T-helper 2 cell treated with Interferon-gamma antibody and Interleukin-4, amounts not matched to agents 5 μg/mL and 100 μg/mL, for 36 hours (primary cell): ENCODE measurements at regions not wholly inside any gene's neighbourhood (a gene's known extent, or its start where the extent isn't known, plus 50 kb on each side); places are given as distances from the start of the nearest gene placed in this dataset.

ENCODE experiments used
- DNase-seq: peaks from one replicate; pipeline ENCODE4 v3.0.0; 2021; ENCODE audit warnings: low spot score
- H3K27ac Mint-ChIP-seq: one replicate; pipeline ENCODE4 v1.8.0; 2021; ENCODE audit warnings: mild to moderate bottlenecking, mixed read lengths
- H3K27me3 Mint-ChIP-seq: one replicate; pipeline ENCODE4 v1.8.0; 2021; ENCODE audit warnings: low read depth, mixed read lengths
- H3K36me3 Mint-ChIP-seq: one replicate; pipeline ENCODE4 v1.8.0; 2021; ENCODE audit warnings: low read depth, mixed read lengths
- H3K4me1 Mint-ChIP-seq: one replicate; pipeline ENCODE4 v1.8.0; 2021; ENCODE audit warnings: low read depth, mixed read lengths
- H3K4me3 Mint-ChIP-seq: one replicate; pipeline ENCODE4 v1.8.0; 2022; ENCODE audit warnings: mild to moderate bottlenecking, moderate library complexity, mixed read lengths
- H3K9me3 Mint-ChIP-seq: one replicate; pipeline ENCODE4 v1.8.0; 2021; ENCODE audit warnings: mixed read lengths

DNA sequence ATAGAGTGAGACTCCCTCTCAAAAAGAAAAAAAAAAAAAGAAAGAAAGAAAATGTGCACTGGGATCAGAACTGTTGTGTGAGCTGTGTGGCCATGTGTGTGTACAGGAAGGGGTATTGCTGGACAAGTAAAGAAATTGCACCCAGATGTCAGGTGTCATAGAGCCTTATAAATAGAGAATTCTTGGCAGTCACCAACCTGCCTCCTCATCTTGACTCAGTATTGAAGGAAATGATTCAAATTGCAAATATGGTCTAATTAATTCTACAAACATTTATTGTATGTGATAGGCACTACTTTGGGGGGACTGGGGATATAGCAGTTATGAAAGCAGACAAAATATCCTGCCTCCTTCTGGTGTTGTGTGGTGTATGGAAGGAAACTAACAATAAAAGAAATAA lies 243.8 kb upstream of the TTC14 start:
- no peak overlapping the region for H3K4me3 Mint-ChIP-seq

DNA sequence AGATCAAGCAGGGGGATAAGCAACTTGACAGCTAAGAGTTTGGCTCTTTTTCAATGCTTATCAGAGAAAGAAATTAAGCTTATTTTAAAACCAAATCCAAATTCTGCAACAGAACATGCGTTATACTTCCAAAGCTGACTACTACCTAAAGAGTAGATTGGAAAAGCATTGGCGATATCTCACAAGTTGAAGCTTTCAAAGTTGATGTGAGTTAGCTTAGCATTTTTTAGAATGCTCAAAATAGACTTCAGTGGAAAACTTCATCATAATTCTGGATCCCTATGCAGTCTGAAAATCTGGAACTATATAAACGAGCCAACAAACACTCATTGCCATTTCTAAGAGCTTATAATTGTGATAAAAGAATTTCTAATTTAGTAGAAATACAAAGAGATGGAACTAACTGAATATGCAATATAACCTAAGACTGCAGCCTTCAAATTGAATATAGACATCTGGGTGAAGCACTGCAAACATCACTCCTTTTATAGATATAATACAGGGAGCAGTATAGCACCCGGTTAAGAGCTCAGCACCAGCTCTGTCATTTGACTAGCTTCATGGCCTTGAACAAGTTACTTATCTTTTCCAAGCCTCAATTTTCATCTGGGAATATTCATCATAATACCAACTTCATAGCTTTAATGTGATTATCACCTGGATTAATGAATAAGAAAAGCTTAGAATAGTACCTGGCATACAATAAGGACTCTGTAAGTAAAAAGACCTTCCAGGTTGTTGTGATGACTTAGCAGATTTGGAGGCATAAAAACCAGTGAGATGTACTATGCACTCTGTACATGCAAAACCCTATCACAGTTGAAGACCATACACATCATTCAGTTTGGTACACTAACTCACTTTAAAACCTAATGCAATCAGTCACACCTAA lies 242.7 kb upstream of the TTC14 start:
- Mint-ChIP-seq H3K36me3 (no peaks in the 10 kb centered on the region), H3K27me3 (no peaks in the 10 kb centered on the region), H3K4me1 (no peaks in the 10 kb centered on the region), H3K9me3 (no peaks in the 10 kb centered on the region), H3K4me3 (no peak overlapping the region), H3K27ac (no peak overlapping the region)
- no peak for DNase-seq

More for the DNA sequence above, 243.8 kb upstream of the TTC14 start:
- DNase-seq: no peak
- Mint-ChIP-seq H3K9me3 (no peaks in the 10 kb centered on the region), H3K4me1 (no peaks in the 10 kb centered on the region), H3K36me3 (no peaks in the 10 kb centered on the region), H3K27me3 (no peaks in the 10 kb centered on the region), H3K27ac (no peak overlapping the region)

DNA sequence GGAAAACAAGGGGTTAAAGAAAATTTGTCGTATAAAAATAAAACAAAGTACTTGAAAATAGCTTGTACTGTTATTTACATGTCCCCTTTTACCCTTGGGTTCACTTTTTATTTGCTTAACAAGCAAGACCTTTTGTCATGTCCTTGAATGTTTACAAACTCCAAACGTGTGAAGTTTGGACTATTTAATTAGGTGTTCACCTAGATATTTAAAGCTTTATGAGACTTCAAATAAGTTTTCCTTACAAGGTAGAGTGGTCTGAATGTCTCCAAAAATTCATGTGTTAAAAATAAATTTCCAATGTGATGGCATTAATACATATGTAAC lies 242.0 kb upstream of the TTC14 start:
- Mint-ChIP-seq H3K27ac (no peak overlapping the region), H3K4me1 (no peaks in the 10 kb centered on the region), H3K27me3 (no peaks in the 10 kb centered on the region), H3K36me3 (no peaks in the 10 kb centered on the region), H3K4me3 (no peak overlapping the region), H3K9me3 (no peaks in the 10 kb centered on the region)
- no peak for DNase-seq

DNA sequence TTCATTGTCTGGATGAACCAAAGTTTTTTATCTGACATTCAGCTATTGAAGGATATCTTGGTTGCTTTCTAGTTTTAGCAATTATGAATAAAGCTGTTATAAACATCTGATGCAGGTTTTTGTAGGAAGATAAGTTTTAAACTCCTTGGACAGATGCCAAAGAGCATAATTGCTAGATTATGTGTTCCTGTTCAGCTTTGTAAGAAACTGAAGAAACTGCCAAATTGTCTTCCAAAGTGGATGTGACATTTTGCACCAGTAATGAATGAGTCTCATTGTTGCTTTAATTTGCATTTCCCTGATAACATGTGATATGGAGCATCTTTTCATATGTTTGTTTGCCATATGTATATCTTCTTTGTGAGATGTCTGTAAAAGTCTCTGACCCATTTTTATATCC lies 239.9 kb upstream of the TTC14 start:
- H3K36me3 Mint-ChIP-seq: no peaks in the 10 kb centered on the region
- H3K4me3 Mint-ChIP-seq: no peak overlapping the region
- DNase-seq: no peak
- no peaks in the 10 kb centered on the region for H3K4me1 Mint-ChIP-seq
- H3K27me3 Mint-ChIP-seq: no peaks in the 10 kb centered on the region
- peaks cover 3% of the 10 kb centered on the region for H3K9me3 Mint-ChIP-seq
- H3K27ac Mint-ChIP-seq: no peak overlapping the region

GRCh38 chr3:180375831-180376230 lies 226.1 kb upstream of the TTC14 start:
- DNase-seq: no peak
- Mint-ChIP-seq H3K36me3 (no peaks in the 10 kb centered on the region), H3K4me1 (no peaks in the 10 kb centered on the region), H3K27ac (no peak overlapping the region), H3K9me3 (peaks cover 14% of the 10 kb centered on the region), H3K27me3 (no peaks in the 10 kb centered on the region), H3K4me3 (no peak overlapping the region)

GRCh38 chr3:180378496-180378895 lies 223.5 kb upstream of the TTC14 start:
- H3K4me3 Mint-ChIP-seq: no peak overlapping the region
- H3K36me3 Mint-ChIP-seq: no peaks in the 10 kb centered on the region
- no peaks in the 10 kb centered on the region for H3K27me3 Mint-ChIP-seq
- no peaks in the 10 kb centered on the region for H3K4me1 Mint-ChIP-seq
- no peak overlapping the region for H3K27ac Mint-ChIP-seq
- no peak for DNase-seq
- H3K9me3 Mint-ChIP-seq: peaks cover 9% of the 10 kb centered on the region

GRCh38 chr3:180382638-180383180 lies 219.3 kb upstream of the TTC14 start:
- Mint-ChIP-seq H3K4me3 (no peak overlapping the region), H3K27me3 (no peaks in the 10 kb centered on the region), H3K9me3 (peaks cover 9% of the 10 kb centered on the region), H3K27ac (no peak overlapping the region), H3K4me1 (no peaks in the 10 kb centered on the region), H3K36me3 (no peaks in the 10 kb centered on the region)
- no peak for DNase-seq

DNA sequence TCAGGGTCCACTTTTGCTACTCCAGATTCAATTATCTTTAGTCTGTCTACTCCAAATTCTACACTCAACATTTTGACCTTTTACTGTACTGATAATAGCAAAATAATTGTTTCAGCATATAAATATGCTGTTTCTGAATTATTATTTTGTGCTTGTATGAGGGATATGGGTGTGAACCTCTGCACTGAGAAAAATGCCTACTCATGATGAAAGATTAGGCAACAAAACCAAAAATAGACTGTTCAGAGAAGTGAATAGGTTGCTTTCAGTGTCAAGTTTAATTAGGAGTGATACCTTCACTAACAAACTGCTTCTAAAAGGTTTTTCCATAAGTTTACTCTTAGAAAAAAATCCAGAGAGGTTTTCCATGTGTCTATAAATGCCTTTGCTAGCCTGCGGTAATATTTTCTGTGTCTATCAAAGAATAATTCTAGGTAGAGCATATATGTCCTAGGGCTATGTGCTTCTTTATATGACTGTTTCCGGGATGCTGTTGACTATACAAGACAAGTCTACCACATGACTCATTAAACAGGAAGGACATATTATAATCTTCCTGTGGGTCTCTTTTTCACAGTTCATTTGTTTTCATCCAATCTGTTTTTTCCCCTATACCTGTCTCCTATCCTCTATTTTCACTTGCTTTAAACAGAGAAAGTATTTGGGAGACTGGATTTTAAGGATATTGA lies 218.5 kb upstream of the TTC14 start:
- Mint-ChIP-seq H3K4me1 (no peaks in the 10 kb centered on the region), H3K27me3 (no peaks in the 10 kb centered on the region), H3K36me3 (no peaks in the 10 kb centered on the region), H3K27ac (no peak overlapping the region), H3K9me3 (peaks cover 8% of the 10 kb centered on the region), H3K4me3 (no peak overlapping the region)
- no peak for DNase-seq

GRCh38 chr3:180390313-180390712 lies 211.7 kb upstream of the TTC14 start:
- H3K9me3 Mint-ChIP-seq: no peaks in the 10 kb centered on the region
- no peak overlapping the region for H3K4me3 Mint-ChIP-seq
- no peaks in the 10 kb centered on the region for H3K27me3 Mint-ChIP-seq
- no peaks in the 10 kb centered on the region for H3K36me3 Mint-ChIP-seq
- H3K27ac Mint-ChIP-seq: no peak overlapping the region
- DNase-seq: no peak
- H3K4me1 Mint-ChIP-seq: no peaks in the 10 kb centered on the region

DNA sequence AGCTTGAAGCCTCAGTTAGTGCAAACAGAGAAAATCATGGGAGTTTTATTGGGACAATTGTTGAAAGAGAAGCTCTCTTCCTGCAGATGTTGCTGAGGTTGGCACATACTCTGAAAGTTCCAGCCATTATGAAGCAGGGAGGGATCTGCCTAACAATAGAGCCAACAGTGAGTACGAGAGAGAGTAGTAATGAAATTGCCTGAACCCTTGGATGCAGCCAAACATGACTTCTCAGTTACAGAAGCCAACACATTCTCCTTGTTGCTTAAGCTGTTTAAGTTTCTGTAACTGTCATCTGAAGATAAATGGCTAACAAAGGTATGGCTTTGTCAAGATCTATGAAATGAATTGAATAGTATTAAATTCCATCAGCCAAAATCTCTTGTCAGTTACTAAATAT lies 211.0 kb upstream of the TTC14 start:
- no peaks in the 10 kb centered on the region for H3K4me1 Mint-ChIP-seq
- no peak for DNase-seq
- H3K4me3 Mint-ChIP-seq: no peak overlapping the region
- no peaks in the 10 kb centered on the region for H3K9me3 Mint-ChIP-seq
- H3K36me3 Mint-ChIP-seq: no peaks in the 10 kb centered on the region
- no peaks in the 10 kb centered on the region for H3K27me3 Mint-ChIP-seq
- no peak overlapping the region for H3K27ac Mint-ChIP-seq

GRCh38 chr3:180401226-180401625 lies 200.7 kb upstream of the TTC14 start:
- DNase-seq: no peak
- no peaks in the 10 kb centered on the region for H3K27me3 Mint-ChIP-seq
- H3K9me3 Mint-ChIP-seq: no peaks in the 10 kb centered on the region
- no peak overlapping the region for H3K27ac Mint-ChIP-seq
- no peaks in the 10 kb centered on the region for H3K4me1 Mint-ChIP-seq
- H3K36me3 Mint-ChIP-seq: no peaks in the 10 kb centered on the region
- H3K4me3 Mint-ChIP-seq: no peak overlapping the region

- no peak for DNase-seq
- no peak overlapping the region for H3K4me3 Mint-ChIP-seq
- H3K36me3 Mint-ChIP-seq: no peaks in the 10 kb centered on the region
- H3K27me3 Mint-ChIP-seq: no peaks in the 10 kb centered on the region
- H3K9me3 Mint-ChIP-seq: no peaks in the 10 kb centered on the region
- no peaks in the 10 kb centered on the region for H3K4me1 Mint-ChIP-seq
- H3K27ac Mint-ChIP-seq: no peak overlapping the region
These were observed 199.4 kb upstream of the TTC14 start for GRCh38 chr3:180402471-180403073.

DNA sequence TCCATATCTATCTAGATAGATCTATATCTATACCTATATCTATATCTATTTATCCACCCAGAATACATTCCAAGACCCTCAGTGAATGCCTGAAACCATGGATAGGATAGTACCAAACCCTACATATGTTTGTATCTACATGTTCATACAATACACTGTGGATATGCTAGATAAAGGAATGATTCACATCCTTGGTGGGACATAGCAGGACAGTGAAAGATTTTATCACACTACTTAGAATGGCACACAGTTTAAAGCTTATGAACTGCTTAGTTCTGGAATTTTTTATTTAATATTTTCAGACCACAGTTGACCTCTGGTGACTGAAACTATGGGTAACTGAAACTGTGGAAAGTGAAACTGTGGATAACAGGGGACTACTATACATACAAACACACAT lies 198.8 kb upstream of the TTC14 start:
- no peak for DNase-seq
- Mint-ChIP-seq H3K4me1 (no peaks in the 10 kb centered on the region), H3K4me3 (no peak overlapping the region), H3K27me3 (no peaks in the 10 kb centered on the region), H3K9me3 (no peaks in the 10 kb centered on the region), H3K27ac (no peak overlapping the region), H3K36me3 (no peaks in the 10 kb centered on the region)

- Mint-ChIP-seq H3K4me1 (no peaks in the 10 kb centered on the region), H3K27ac (no peak overlapping the region), H3K9me3 (no peaks in the 10 kb centered on the region), H3K4me3 (no peak overlapping the region), H3K36me3 (no peaks in the 10 kb centered on the region), H3K27me3 (no peaks in the 10 kb centered on the region)
- DNase-seq: no peak
These were observed 193.3 kb upstream of the TTC14 start for GRCh38 chr3:180408654-180409053.
